GM18909 (cell line): ENCODE measurements at regions not wholly inside any gene's neighbourhood (a gene's known extent, or its start where the extent isn't known, plus 50 kb on each side); places are given as distances from the start of the nearest gene placed in this dataset.
"Not testable (repeated sequence)": the region's sequence is repeated elsewhere in the genome, so short reads cannot be mapped to it uniquely, and the experiment has no call there.

Source experiments
- ATAC-seq: cut with Tn5 transposase; IDR thresholded peaks from one replicate; pipeline ENCODE4 v1.9.1; 2021; ENCODE audit warnings: mild to moderate bottlenecking; ENCODE audit not compliant: unreplicated experiment, poor library complexity

DNA sequence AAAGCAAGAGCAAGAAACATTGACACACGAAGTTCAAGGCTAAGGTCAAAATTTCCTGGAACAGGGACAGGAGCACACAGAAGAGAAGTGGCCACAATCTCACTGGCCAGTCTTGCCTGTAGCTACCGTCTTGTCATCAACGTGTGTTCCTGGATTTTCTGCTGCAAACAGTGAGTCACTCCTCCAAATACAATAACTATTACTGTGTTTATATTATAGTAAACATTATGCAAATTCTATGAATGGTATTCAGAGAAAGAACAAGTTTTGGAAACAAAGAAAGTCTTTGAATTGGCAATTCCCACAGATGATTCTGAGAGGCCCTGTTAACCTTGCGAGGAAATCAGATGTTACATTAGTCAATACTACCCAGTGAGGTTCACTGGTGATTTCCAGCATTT is 220.5 kb downstream of the FAM43A start:
- no peak for ATAC-seq

DNA sequence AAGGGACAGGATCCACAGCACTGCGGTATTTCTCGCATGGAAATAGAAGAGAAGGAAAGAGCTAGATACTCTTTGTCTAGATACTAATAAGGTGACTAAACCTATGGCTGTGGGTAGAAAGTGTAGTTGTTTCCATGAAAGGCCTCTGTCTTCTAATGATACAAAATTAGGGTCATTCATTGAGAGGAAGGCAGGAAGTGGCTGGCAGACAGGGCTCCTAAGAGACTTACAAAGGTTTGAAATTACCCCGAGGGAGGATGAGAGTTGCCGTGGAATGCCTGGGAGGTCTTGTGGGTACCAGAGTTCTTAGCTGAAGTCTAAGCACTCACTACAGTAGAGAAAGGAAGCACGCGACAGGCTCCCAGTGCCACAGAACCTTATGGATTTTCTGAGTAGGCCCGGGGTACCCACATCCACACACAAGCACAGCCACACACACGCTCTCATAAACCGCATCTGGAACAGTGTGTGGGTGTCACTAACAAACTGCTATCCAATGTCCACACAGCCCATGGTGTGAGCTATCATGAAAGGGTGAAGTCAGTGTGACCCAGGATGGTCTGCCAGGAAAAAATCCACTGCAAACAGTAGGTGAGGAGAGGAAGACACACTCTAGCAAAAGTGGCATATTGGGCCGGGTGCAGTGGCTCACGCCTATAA is 221.4 kb downstream of the FAM43A start:
- no peak for ATAC-seq

DNA sequence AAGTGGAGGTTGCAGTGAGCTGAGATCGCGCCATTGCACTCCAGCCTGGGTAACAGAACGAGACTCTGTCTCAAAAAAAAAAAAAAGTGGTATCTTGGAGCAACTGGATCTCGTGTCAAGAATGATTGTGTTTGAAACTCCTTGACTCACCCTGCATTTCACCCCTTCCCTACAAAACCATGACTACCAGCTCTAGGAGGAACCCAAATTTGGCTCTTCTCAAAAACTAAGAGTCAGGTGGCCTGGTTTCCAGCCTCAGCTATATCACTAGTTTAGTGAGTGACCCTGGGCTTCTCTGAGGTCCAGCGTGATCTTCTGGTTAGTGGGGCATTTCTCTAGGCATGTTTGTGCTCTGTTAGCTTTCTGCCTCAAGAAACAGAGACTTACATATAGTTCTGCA is 222.1 kb downstream of the FAM43A start:
- no peak for ATAC-seq

DNA sequence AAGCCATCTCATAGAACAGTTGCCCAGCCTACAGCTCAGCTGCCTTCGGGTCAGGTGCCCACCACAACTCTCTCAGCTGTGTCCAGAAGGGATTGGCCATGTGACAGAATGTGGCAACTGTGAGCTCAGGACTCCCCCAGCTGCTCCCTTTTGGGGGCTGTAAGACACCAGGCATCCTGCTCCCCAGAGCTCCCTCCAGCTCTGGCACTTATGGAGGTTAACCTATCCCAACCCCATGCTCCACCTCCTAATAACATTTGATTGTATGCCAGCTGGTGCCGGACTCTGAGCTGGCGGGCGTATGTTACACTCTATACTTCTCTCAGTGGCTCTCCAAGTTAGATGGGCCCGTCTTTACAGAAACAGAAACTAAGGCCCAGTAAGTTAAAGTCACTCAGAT is 222.8 kb downstream of the FAM43A start:
- no peak for ATAC-seq

- no peak for ATAC-seq
Measured at GRCh38 chr3:194908972-194909371, 223.3 kb downstream of the FAM43A start.

DNA sequence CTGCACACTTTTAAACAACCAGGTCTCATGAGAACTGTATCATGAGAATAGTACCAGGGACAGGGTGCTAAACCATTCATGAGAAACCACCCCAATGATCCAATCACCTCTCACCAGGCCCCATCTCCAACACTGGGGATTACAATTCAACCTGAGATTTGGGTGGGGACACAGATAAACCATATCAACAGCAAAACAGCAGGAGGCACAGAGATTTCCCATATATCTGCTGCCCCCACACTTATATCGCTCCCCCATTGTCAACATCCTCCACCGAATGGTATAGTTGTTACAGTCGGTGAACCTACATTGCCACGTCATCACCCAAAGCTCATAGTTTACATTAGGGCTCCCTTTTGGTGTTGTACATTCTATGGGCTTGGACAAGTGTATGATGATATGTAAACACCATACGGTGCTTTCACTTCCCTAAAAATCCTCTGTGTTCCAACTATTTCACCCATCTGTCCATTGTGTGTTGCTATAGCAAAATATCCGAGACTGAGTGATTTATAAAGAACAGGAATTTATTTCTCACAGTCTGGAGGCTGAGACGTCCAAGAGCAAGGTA is 224.8 kb downstream of the FAM43A start:
- ATAC-seq: no peak

DNA sequence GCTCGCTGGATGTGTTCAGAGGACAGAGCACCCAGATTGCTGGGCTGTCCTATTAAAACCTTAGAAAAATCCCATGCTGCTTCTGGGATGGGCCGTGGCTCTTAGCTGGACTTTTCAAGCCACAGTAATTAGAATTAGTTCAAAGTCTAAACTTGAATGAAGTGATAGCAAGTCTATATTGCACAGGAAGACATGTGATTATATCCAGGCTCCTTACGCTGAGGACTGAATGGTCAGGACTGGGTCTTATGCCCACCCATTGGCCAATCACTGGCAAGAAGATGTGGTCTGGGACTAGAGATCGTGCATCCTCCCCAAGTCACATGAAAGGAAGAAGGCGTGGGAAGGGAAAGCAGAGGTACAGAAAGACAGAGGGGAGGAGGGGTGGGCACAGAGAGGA is 227.6 kb downstream of the FAM43A start:
- no peak for ATAC-seq

GRCh38 chr3:194924889-194925288 is 239.2 kb downstream of the FAM43A start:
- ATAC-seq: not testable (repeated sequence)

DNA sequence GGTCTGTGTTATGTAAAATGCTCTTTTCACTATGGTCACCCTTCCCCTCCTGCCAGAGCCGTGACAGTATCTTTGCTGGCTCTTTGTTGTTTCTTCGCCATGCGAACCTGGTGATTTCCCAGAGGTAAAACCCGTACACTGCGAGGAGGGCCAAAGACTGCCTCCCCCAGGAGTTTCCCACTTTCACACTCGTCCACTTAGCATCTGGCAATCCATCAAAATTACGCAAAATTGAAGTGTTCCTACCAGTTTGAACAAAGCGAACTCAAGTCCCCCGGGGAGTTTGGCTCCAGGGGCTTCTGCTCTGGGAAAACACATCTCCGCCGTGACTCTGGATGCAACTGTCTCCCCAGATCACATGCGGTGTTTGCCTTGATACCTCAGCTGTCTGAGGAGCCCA is 239.9 kb downstream of the FAM43A start:
- no peak for ATAC-seq

DNA sequence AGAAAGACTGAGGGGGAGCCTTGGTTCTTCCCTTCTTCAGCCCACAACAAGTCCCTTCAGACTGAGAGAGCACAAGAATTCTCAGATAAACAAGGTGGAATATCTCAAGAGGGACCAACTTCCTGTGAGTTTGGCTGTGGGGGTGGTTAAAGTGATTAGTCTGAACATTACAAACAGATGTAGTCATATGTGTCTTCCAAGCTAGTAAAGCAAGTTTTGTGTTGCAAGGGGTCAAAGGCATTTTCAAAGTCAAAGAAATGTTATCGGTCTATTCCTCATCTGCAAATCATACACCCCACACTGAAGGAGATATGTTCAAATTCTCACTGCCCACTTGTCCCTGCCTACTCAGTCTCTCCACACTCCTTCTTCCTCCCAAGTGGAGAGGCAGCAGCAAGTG is 242.5 kb downstream of the FAM43A start:
- no peak for ATAC-seq

DNA sequence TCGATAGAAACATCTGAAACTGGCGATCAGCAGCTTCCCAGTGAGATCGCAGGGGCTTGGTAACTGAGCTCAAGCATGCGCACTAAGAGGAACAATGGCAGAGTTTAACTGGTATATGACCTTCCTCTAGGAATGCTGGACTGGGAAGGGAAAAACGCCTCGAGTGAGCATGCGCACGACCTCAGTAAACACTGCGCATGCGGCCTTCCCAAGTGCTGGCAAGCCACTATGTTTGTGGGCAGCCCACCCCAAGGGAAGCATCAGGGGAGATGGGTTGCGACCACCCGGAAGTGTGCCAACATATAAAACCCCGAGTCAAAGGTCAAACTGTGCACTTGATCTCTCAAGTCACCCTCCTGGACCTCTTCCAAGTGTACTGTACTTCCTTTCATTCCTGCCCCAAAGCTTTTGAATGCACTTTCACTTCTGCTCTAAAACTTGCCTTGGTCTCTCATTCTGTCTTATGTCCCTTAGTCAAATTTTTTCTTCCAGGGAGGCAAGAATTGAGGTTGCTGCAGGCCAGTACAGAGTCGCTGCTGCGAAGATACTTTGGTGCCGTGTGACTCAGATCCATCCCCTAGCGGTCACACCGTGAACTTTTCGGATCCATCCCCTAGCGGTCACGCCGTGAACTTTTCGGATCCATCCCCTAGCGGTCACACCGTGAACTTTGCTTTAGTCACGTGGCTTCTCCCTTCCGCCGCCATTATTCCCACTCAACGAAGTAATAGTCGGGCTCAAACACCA is 243.3 kb downstream of the FAM43A start:
- ATAC-seq: no peak

- no peak for ATAC-seq
Measured at GRCh38 chr3:194929578-194929960, 243.9 kb downstream of the FAM43A start.

- no peak for ATAC-seq
Measured at GRCh38 chr3:194930377-194931204, 244.9 kb downstream of the FAM43A start.

- no peak for ATAC-seq
Measured at GRCh38 chr3:194931347-194931746, 245.7 kb downstream of the FAM43A start.

GRCh38 chr3:194931865-194932264 is 246.2 kb downstream of the FAM43A start:
- ATAC-seq: no peak

- no peak for ATAC-seq
Measured at GRCh38 chr3:194933465-194933864, 247.8 kb downstream of the FAM43A start.

GRCh38 chr3:194935061-194935460 is 249.4 kb downstream of the FAM43A start:
- no peak for ATAC-seq

GRCh38 chr3:194935632-194936470 is 250.2 kb downstream of the FAM43A start:
- no peak for ATAC-seq

- ATAC-seq: no peak
Measured at GRCh38 chr3:194936659-194937058, 251.0 kb downstream of the FAM43A start.

DNA sequence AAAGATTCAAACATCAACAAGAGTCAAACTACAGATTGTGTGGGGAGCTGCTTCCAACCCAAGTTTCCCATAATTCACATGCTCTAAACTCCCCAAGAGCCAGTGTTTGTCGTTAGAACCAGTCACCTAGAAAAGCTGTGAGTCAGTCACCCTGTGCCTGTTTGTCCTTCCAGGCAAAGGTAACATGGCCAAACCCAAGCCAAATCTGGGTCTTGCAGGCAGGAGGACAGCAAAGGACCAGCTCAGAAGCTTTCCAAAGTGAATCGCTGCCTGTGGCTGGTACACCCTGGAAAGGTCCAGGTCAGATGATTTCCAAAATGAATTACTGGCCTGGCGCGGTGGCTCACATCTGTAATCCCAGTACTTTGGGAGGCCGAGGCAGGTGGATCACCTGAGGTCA is 251.5 kb downstream of the FAM43A start:
- no peak for ATAC-seq
